ENCODE measurements at regions not wholly inside any gene's neighbourhood (a gene's known extent, or its start where the extent isn't known, plus 50 kb on each side); places are given as distances from the start of the nearest gene placed in this dataset.

DNA sequence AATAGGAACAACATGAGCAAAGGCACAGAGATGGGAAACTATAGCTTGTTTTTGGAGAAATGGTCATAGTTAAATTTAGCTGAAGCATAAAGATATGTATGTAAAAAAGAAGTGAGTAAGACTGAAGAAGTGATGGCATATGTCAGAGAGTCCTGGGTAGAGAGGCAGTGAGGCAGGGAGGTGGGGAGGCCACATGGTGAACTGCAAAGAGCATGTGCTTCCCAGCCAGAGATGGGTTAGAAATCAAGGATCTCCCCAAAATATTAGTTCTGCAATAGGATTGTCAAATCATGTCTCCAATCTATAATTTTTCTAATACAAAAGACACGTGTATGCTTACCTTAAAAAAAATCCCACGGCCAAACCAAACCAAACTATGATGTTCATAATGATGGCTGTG, 82.1 kb upstream of the STXBP6 start:
- TF ChIP-seq, protein P1, sequence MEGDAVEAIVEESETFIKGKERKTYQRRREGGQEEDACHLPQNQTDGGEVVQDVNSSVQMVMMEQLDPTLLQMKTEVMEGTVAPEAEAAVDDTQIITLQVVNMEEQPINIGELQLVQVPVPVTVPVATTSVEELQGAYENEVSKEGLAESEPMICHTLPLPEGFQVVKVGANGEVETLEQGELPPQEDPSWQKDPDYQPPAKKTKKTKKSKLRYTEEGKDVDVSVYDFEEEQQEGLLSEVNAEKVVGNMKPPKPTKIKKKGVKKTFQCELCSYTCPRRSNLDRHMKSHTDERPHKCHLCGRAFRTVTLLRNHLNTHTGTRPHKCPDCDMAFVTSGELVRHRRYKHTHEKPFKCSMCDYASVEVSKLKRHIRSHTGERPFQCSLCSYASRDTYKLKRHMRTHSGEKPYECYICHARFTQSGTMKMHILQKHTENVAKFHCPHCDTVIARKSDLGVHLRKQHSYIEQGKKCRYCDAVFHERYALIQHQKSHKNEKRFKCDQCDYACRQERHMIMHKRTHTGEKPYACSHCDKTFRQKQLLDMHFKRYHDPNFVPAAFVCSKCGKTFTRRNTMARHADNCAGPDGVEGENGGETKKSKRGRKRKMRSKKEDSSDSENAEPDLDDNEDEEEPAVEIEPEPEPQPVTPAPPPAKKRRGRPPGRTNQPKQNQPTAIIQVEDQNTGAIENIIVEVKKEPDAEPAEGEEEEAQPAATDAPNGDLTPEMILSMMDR (IDR thresholded peaks at IDR 0.05): no peak
- no peak for TF ChIP-seq POLR2AphosphoS5 (IDR thresholded peaks at IDR 0.05)

Measured in prostate gland (tissue), 2 donors.